GM18873 (cell line): ENCODE measurements at regions not wholly inside any gene's neighbourhood (a gene's known extent, or its start where the extent isn't known, plus 50 kb on each side); places are given as distances from the start of the nearest gene placed in this dataset.
"Not testable (repeated sequence)": the region's sequence is repeated elsewhere in the genome, so short reads cannot be mapped to it uniquely, and the experiment has no call there.

Experiments used
- ATAC-seq: cut with Tn5 transposase; IDR thresholded peaks from one replicate; pipeline ENCODE4 v1.9.1; 2021; ENCODE audit warnings: mild to moderate bottlenecking, moderate library complexity, moderate number of reproducible peaks; ENCODE audit not compliant: unreplicated experiment, low FRiP score

GRCh38 chr7:81446212-81446611 is 323.6 kb downstream of the HGF start:
- no peak for ATAC-seq

DNA sequence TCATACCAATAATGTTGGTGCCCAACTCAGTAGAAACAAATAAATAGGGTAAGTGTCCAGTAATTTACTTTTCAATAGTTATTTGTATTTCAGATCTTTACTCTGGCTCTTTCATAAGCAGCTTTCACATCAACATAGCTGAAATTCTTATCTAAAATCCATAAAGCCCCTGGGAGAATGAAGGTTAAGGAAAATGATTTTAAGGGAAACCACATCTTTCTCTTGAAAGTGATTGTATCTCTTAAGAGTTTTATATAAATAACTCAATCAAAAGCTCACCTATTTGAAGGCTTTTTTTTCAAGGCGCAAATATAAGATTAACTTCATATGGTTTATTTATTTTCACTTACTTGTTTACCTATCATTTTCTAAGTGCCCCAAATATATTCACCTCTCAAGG is 324.4 kb downstream of the HGF start:
- no peak for ATAC-seq

DNA sequence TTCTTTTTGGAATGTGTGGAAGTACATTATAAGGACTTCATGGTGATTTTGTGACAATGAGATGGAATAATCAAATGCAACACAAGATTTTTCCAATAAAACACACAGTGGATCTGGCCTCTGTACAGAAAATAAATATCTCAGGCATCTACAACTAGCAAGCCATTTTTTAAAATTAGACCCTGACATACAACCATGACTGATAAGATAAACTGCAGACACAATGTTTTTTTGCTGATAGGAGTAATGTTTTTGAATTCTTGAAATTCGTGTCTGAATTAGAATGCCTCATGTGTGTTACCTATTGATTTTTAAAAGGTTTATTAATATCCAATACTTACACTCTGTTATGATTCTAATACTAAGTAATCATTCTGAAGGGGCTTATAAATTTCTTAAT is 328.1 kb downstream of the HGF start:
- ATAC-seq, result no peak

GRCh38 chr7:81439591-81439990 is 330.3 kb downstream of the HGF start:
- ATAC-seq, result no peak

DNA sequence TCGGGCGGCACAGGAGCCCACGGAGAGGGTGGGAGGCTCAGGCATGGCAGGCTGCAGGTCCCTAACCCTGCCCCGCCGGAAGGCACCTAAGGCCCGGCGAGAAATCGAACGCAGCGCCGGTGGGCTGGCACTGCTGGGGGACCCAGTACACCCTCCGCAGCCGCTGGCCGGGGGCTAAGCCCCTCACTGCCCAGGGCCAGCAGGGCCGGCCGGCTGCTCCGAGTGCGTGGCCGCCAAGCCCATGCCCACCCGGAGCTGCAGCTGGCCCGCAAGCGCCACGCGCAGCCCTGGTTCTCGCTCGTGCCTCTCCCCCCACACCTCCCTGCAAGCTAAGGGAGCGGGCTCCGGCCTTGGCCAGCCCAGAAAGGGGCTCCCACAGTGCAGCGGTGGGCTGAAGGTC is 332.7 kb downstream of the HGF start:
- ATAC-seq, result not testable (repeated sequence)

GRCh38 chr7:81433692-81434331 is 336.0 kb downstream of the HGF start:
- no peak for ATAC-seq

GRCh38 chr7:81433206-81433605 is 336.6 kb downstream of the HGF start:
- ATAC-seq, result no peak

DNA sequence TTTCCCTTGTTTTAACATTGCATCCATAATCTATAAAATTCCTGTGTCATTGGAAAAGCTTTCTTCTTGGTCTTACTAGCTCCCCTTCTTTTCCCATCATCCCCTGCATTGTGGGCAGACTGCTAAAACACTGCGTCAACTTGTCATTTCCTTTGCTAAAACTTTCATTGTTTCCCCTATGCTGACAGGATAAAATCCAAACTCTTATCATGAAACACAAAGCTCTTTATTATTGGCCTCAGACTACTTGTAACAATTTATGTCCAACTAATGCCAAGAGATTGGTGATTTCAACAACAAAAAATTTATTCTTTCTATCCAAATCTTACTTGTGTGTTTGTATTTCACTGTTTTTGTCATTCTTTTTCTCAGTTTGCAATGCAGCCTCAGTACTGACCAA is 339.1 kb downstream of the HGF start:
- no peak for ATAC-seq

DNA sequence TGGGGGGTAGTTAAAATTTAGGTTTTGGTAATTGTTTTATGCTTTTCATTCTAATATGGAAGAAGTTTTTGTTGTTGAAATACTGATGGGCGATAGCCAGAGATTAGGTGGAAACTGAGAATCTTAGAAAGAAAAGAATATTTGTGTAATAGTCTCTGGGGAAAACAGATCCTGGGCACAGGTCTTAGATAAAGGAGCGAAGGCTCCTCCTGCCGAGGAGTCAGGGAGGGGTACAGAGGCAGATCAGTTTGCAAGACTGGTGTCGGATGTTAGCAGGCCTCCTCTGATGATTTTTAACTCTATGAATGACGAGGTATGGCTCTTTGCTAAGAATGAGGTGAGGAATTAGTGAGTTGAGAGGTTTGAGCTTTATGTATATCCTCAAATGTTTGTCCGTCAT is 339.7 kb downstream of the HGF start:
- ATAC-seq, result no peak

DNA sequence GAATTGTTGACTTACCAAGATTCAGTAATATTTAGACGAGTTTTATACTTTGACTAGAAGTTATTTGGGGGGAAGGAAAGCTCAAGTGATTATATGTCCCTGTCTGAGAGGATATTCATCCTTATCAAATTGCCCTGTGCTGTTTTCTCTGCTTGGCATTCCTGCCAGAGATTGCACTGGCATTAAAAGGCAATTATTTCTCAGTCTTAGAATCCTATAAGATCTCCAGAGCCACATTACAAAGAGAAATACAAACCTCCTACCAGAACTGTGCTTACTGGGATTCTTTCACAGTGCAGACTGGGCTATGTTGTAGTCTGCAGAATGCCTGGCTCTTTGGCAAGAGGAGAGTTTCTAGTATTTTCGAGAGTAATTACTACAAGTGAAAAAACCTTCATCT is 342.4 kb downstream of the HGF start:
- no peak for ATAC-seq

GRCh38 chr7:81420526-81421226 is 349.2 kb downstream of the HGF start:
- no peak for ATAC-seq

DNA sequence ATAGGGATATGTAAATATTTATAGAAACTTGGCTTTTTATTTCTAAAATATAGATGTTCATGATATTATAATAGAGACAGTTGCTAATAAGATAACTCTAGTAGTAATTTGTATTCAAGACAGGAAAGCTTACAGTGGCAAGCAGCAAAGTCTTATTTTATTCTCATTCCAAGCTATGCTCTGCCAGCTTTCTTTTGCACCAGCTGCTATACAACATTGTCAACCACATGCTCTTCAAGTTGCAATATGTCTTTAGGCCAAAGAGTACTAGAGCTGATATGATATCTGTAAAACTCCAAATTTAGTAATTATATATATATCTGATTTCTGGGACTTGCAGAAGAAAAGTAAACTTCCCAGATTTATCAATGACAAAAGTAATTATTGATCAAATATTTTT is 350.1 kb downstream of the HGF start:
- no peak for ATAC-seq

- ATAC-seq, result no peak
Measured at GRCh38 chr7:81416659-81417058, 353.2 kb downstream of the HGF start.

DNA sequence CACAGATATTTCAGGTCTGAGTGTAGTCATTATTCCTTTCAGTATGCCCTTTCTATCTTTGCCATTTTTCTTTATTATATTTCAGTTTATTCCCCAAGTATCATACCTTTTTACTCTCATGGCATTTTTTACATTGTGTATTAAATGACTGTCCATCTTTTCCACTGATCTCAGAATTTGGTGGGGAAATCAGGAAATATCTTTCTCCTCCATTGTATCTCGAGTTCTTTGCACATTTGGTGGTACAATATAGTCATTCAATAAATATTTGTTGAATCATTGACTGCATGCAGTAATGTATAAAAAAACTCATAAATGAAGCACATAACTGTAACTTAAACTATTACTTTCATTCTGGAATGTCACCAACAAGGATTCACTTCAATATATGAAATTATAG is 354.7 kb downstream of the HGF start:
- ATAC-seq, result no peak

- no peak for ATAC-seq
Measured at GRCh38 chr7:81414411-81414810, 355.4 kb downstream of the HGF start.

DNA sequence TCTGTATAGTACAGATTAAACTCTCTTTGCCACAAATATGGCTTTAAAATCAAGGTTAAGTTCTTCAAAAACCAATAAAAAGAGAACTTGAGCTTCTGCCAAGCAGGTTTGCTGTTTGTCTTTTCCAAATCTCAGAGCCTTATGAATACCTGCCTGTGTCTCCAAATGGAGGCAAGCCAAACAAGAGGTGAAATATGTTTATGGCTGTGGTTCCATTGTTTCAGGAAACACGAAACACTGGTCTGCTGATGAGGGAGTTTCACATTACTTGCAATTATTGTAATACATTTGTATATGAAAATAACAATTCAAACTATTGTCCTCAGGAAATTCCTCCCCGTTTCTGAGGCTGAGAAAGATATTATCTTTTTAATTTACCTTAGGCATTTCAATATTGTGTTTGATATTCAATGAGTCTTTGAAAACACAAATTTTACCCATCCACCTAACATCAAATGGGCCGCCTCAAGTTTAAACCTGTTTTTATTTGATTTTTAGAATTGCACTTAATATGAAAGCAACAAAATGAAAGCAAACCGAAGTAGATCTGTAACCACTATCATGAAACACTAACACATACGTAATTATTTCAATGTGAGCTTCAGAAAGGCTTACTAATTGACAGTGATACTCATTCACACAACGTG is 359.3 kb downstream of the HGF start:
- no peak for ATAC-seq

DNA sequence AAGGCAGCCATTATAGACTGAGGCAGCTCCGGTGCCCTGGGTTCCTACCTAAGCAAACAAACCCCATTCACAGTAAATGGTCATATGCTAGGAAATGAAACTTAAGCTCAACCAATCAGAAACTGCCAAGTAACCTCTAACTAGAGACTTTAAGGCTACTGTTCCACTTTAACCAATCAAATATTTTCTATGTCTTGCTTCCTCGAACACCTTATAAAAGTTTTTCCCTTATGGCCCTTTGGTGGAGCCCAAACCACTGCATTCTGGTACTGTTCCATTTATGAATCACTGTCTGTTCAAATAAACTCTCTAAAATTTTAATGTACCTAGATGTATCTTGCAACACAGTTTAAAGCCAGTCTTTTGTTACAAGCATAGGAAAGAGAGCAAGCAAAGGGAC is 361.1 kb downstream of the HGF start:
- ATAC-seq, result no peak

GRCh38 chr7:81407094-81407493 is 362.8 kb downstream of the HGF start:
- no peak for ATAC-seq

DNA sequence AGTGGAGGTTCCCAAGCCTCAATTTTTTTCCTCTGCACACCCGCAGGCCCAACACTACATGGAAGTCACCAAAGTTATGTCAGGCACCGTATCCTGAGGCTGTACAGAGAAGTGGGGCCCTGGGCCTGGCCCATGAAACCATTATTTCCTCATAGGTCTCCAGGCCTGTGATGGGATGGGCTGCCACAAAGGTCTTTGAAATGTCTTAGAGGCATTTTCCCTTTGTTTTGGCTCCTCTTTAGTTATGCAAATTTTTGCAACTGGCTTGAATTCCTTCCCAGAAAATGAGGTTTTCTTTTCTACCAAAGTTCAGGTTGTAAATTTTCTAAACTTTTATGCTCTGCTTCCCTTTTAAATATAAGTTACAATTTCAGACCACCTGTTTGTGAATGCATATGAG is 365.2 kb downstream of the HGF start:
- no peak for ATAC-seq

GRCh38 chr7:81402227-81402626 is 367.6 kb downstream of the HGF start:
- ATAC-seq, result no peak

GRCh38 chr7:81399471-81399870 is 370.4 kb downstream of the HGF start:
- ATAC-seq, result no peak

- no peak for ATAC-seq
Measured at GRCh38 chr7:81394029-81394428, 375.8 kb downstream of the HGF start.
